Ishikawa (cell line): ENCODE measurements at regions not wholly inside any gene's neighbourhood (a gene's known extent, or its start where the extent isn't known, plus 50 kb on each side); places are given as distances from the start of the nearest gene placed in this dataset.

ENCODE experiments used
- CEBPB ChIP-seq: IDR thresholded peaks from 2 replicates; pipeline ENCODE4 v1.6.1; 2012
- CREB1 ChIP-seq: IDR thresholded peaks from 2 replicates; pipeline ENCODE4 v1.6.1; 2012; ENCODE audit warnings: low read depth
- EGR1 ChIP-seq: IDR thresholded peaks from 2 replicates; pipeline ENCODE4 v1.6.1; 2012
- EP300 ChIP-seq: IDR thresholded peaks from 2 replicates; pipeline ENCODE4 v1.6.1; 2012; ENCODE audit warnings: borderline replicate concordance
- FOXM1 ChIP-seq: IDR thresholded peaks from 2 replicates; pipeline ENCODE4 v1.6.1; 2012; ENCODE audit warnings: low read depth, borderline replicate concordance
- MAX ChIP-seq: IDR thresholded peaks from 2 replicates; pipeline ENCODE4 v1.6.1; 2012
- RAD21 ChIP-seq: IDR thresholded peaks from 2 replicates; pipeline ENCODE4 v1.6.1; 2012; ENCODE audit warnings: low read depth
- REST ChIP-seq: IDR thresholded peaks from 2 replicates; pipeline ENCODE4 v1.6.1; 2012; ENCODE audit warnings: low read depth, mild to moderate bottlenecking
- TAF1 ChIP-seq: IDR thresholded peaks from 2 replicates; pipeline ENCODE4 v1.6.1; 2012; ENCODE audit warnings: low read depth, mild to moderate bottlenecking
- TCF12 ChIP-seq: IDR thresholded peaks from 2 replicates; pipeline ENCODE4 v1.6.1; 2012; ENCODE audit warnings: low read depth
- YY1 ChIP-seq: IDR thresholded peaks from 2 replicates; pipeline ENCODE4 v1.6.1; 2012; ENCODE audit warnings: low read depth
- ZBTB7A ChIP-seq: IDR thresholded peaks from 2 replicates; pipeline ENCODE4 v1.6.1; 2012; ENCODE audit warnings: low read depth

DNA sequence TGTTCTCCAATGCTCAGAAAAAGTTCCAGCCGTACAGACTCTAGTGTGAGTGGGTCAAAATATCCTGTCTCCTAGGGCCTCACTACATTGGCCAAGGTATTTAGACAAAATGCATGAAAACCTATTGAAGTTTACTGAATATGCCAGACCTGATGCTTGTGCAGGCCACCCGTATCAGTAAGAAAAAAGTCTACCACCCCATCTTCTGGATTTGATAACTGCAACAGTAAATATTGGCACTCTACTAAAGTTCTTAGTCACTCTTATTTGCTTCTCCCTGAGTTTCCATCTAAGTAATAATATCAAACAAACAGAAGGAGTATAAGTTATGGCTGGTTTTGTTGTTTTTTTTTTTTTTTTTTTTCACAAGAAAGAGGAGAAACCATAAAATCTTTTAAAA, 627.7 kb upstream of the KLF4 start:
- TF ChIP-seq EP300 (no peak), REST (no peak), RAD21 (no peak), MAX (no peak), EGR1 (no peak), TAF1 (no peak), CEBPB (no peak), ZBTB7A (no peak), YY1 (no peak), FOXM1 (no peak), CREB1 (no peak), TCF12 (no peak)
